Neuronal stem cell (in vitro differentiated cells): ENCODE measurements at regions not wholly inside any gene's neighbourhood (a gene's known extent, or its start where the extent isn't known, plus 50 kb on each side); places are given as distances from the start of the nearest gene placed in this dataset.

ENCODE experiments used
- DNase-seq: peaks from one replicate; pipeline ENCODE4 v3.0.0-alpha.2; 2013; ENCODE audit warnings: low spot score
- H2AFZ ChIP-seq: one replicate; pipeline ENCODE4 v1.6.1; 2013; ENCODE audit warnings: mild to moderate bottlenecking, low read length, inconsistent platforms
- H2AK5ac ChIP-seq: 2 replicates; pipeline ENCODE4 v1.6.1; 2013; ENCODE audit warnings: low read depth, mild to moderate bottlenecking, inconsistent platforms, low read length, moderate library complexity, mixed read lengths
- H2BK120ac ChIP-seq: 2 replicates; pipeline ENCODE4 v1.6.1; 2013; ENCODE audit warnings: low read depth, mild to moderate bottlenecking, inconsistent platforms, low read length, moderate library complexity, mixed read lengths
- H2BK12ac ChIP-seq: one replicate; pipeline ENCODE4 v1.6.1; 2013; ENCODE audit warnings: low read length, inconsistent platforms
- H2BK15ac ChIP-seq: 2 replicates; pipeline ENCODE4 v1.6.1; 2013; ENCODE audit warnings: mild to moderate bottlenecking, low read length, inconsistent platforms, mixed read lengths
- H2BK5ac ChIP-seq: one replicate; pipeline ENCODE4 v1.6.1; 2013; ENCODE audit warnings: inconsistent platforms, mild to moderate bottlenecking, low read length, moderate library complexity
- H3K14ac ChIP-seq: one replicate; pipeline ENCODE4 v1.6.1; 2013; ENCODE audit warnings: low read length, inconsistent platforms
- H3K18ac ChIP-seq: 2 replicates; pipeline ENCODE4 v1.6.1; 2013; ENCODE audit warnings: low read length, inconsistent platforms
- H3K23ac ChIP-seq: 2 replicates; pipeline ENCODE4 v1.6.1; 2013; ENCODE audit warnings: low read depth, mild to moderate bottlenecking, mixed read lengths, low read length, inconsistent platforms; ENCODE audit not compliant: poor library complexity
- H3K27ac ChIP-seq: replicated peaks from 3 replicates; pipeline ENCODE4 v1.5.1; 2013; ENCODE audit warnings: low read length, inconsistent platforms
- H3K27me3 ChIP-seq, 3 experiments: 2 replicates each; pipeline ENCODE4 v1.6.1; 2013; ENCODE audit warnings: low read length in 3 of 3, mild to moderate bottlenecking in 2 of 3, inconsistent platforms in 1 of 3, low read depth in 1 of 3, mixed read lengths in 1 of 3, moderate library complexity in 1 of 3; ENCODE audit not compliant: control insufficient read depth in 3 of 3, insufficient read depth in 3 of 3
- H3K36me3 ChIP-seq, 2 donors: replicated peaks in 1 of 2; 2 replicates each; pipeline ENCODE4 v1.6.1; 2013; ENCODE audit warnings: low read length in 2 of 2; ENCODE audit not compliant: control insufficient read depth in 2 of 2, insufficient read depth in 2 of 2
- H3K4ac ChIP-seq: 2 replicates; pipeline ENCODE4 v1.6.1; 2013; ENCODE audit warnings: inconsistent platforms, mild to moderate bottlenecking, low read length, moderate library complexity
- H3K4me1 ChIP-seq, 2 donors: 1 replicate in 1 of 2; 2 replicates in 1 of 2; pipeline ENCODE4 v1.6.1; 2013; ENCODE audit warnings: low read length in 2 of 2, low read depth in 1 of 2; ENCODE audit not compliant: control insufficient read depth in 2 of 2, insufficient read depth in 1 of 2
- H3K4me2 ChIP-seq: one replicate; pipeline ENCODE4 v1.6.1; 2013; ENCODE audit warnings: mild to moderate bottlenecking, low read length, inconsistent platforms; ENCODE audit not compliant: insufficient read depth, poor library complexity, severe bottlenecking
- H3K4me3 ChIP-seq, 2 donors: 2 replicates each; pipeline ENCODE4 v1.5.1; 2013; ENCODE audit warnings: low read length in 2 of 2, mild to moderate bottlenecking in 2 of 2, inconsistent platforms in 1 of 2, moderate library complexity in 1 of 2
- H3K79me1 ChIP-seq: one replicate; pipeline ENCODE4 v1.6.1; 2013; ENCODE audit warnings: low read depth, mild to moderate bottlenecking, inconsistent platforms, low read length, moderate library complexity
- H3K9ac ChIP-seq: one replicate; pipeline ENCODE4 v1.6.1; 2013; ENCODE audit warnings: mild to moderate bottlenecking, low read depth, low read length, inconsistent platforms; ENCODE audit not compliant: poor library complexity
- H3K9me3 ChIP-seq, 2 donors: replicated peaks in 1 of 2; 2 replicates each; pipeline versions ENCODE3 to v1.6.1; 2013; ENCODE audit warnings: low read length in 2 of 2, mild to moderate bottlenecking in 2 of 2, inconsistent platforms in 1 of 2, low read depth in 1 of 2, mixed read lengths in 1 of 2, moderate library complexity in 1 of 2; ENCODE audit not compliant: control insufficient read depth in 2 of 2, insufficient read depth in 1 of 2
- H4K8ac ChIP-seq: one replicate; pipeline ENCODE4 v1.6.1; 2013; ENCODE audit warnings: low read depth, mild to moderate bottlenecking, inconsistent platforms, low read length, moderate library complexity
- H4K91ac ChIP-seq: one replicate; pipeline ENCODE4 v1.6.1; 2013; ENCODE audit warnings: low read length, low read depth, mild to moderate bottlenecking, inconsistent platforms; ENCODE audit not compliant: poor library complexity
- WGBS, 2 donors: extraction: QIAGEN DNeasy Blood & Tissue Kit; methylation state at CpG; one replicate each; pipeline ENCODE4 v1.1.7; 2013; ENCODE audit warnings: missing lambda C conversion rate in 2 of 2, mixed read lengths in 1 of 2; ENCODE audit not compliant: insufficient read length in 2 of 2, insufficient replicate concordance in 1 of 2; ENCODE audit errors: extremely low coverage in 2 of 2; 5-methylcytosine and 5-hydroxymethylcytosine counted together

DNA sequence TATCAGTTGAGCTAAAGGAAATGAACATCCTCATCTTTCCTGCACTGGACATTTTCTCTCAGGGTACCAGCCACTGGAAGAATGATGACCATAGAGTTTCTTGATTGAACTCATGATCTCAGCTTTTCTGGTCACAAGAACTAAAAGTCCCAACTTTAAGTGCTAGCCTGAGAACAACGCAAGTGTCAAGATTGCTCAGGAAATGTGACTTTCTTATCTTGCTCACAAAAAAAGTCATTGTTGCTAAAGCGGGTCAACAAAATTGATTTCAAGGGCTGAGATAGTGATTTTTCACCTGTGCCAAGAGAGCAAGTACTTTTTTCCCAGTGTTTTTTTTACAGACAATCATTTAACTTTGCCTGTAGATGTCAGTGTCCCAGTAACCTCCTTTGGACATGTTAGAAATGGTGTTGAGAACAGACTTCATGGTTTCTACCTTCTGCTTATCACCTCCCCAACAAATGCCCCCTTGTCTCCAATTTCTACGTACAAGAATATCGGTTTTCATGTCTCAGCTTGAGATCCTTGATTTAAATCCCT lies 125.9 kb downstream of the SEMA6D start:
- H3K4me1 ChIP-seq = peaks cover 0 to 3% of the 10 kb centered on the region in 2 donors
- H3K9ac ChIP-seq = no peak overlapping the region
- no peaks in the 10 kb centered on the region for H3K9me3 ChIP-seq
- DNase-seq = no peak
- H2BK12ac ChIP-seq = no peak overlapping the region
- H3K23ac ChIP-seq = no peak overlapping the region
- H3K18ac ChIP-seq = no peak overlapping the region
- H3K27ac ChIP-seq = no peak overlapping the region
- H3K4ac ChIP-seq = no peak overlapping the region
- H3K4me2 ChIP-seq = no peak overlapping the region
- no peak overlapping the region for H2BK120ac ChIP-seq
- WGBS, 2 donors = no CpG with 5 or more reads among the region's 4 CpGs
- no peak overlapping the region for H4K8ac ChIP-seq
- H3K27me3 ChIP-seq = no peaks in the 10 kb centered on the region
- H3K4me3 ChIP-seq = no peak overlapping the region
- H3K14ac ChIP-seq = no peak overlapping the region
- H3K36me3 ChIP-seq = no peaks in the 10 kb centered on the region
- H3K79me1 ChIP-seq = no peaks in the 10 kb centered on the region
- no peak overlapping the region for H4K91ac ChIP-seq
- H2AFZ ChIP-seq = no peak overlapping the region
- no peak overlapping the region for H2AK5ac ChIP-seq
- no peak overlapping the region for H2BK5ac ChIP-seq
- H2BK15ac ChIP-seq = no peak overlapping the region

DNA sequence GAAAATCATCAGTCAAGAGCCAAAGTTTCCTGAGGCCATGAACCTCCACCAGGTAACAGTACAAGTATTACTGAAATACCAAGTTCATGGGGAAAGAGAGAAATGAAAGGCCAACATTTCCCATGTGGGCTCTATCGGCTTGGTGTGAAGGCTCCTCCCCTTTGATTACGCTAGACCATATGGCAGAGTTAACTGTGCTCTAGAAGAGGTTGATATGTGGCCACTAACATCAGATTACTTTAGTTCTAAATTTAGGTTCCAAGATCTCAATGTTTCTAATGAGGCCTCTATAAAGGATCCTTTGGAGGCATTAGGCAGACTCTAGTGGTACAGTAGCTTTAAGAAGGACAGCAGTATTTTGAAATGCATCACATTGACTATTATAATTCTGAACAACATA lies 127.1 kb downstream of the SEMA6D start:
- peaks cover 0 to 3% of the 10 kb centered on the region in 2 donors for H3K4me1 ChIP-seq
- no peak overlapping the region for H2AFZ ChIP-seq
- no peak overlapping the region for H3K18ac ChIP-seq
- no peak overlapping the region for H3K27ac ChIP-seq
- H2BK5ac ChIP-seq = no peak overlapping the region
- H4K91ac ChIP-seq = no peak overlapping the region
- H3K4me3 ChIP-seq = no peak overlapping the region
- H3K36me3 ChIP-seq = no peaks in the 10 kb centered on the region
- no peak for DNase-seq
- H2BK120ac ChIP-seq = no peak overlapping the region
- H3K27me3 ChIP-seq = no peaks in the 10 kb centered on the region
- no peak overlapping the region for H3K23ac ChIP-seq
- H3K4ac ChIP-seq = no peak overlapping the region
- no peak overlapping the region for H3K14ac ChIP-seq
- H3K79me1 ChIP-seq = no peaks in the 10 kb centered on the region
- H3K9ac ChIP-seq = no peak overlapping the region
- no peak overlapping the region for H3K4me2 ChIP-seq
- H2BK12ac ChIP-seq = no peak overlapping the region
- no peak overlapping the region for H2BK15ac ChIP-seq
- no peaks in the 10 kb centered on the region for H3K9me3 ChIP-seq
- no CpG with 5 or more reads among the region's 2 CpGs for WGBS, 2 donors
- H2AK5ac ChIP-seq = no peak overlapping the region
- H4K8ac ChIP-seq = no peak overlapping the region

- Histone ChIP-seq H3K4me2 (no peak overlapping the region), H2BK5ac (no peak overlapping the region), H2BK15ac (no peak overlapping the region), H3K79me1 (no peaks in the 10 kb centered on the region), H3K36me3 (no peaks in the 10 kb centered on the region), H3K4ac (no peak overlapping the region), H3K9me3 (no peaks in the 10 kb centered on the region), H3K4me1 (peaks cover 0 to 3% of the 10 kb centered on the region in 2 donors), H3K14ac (no peak overlapping the region), H4K8ac (no peak overlapping the region), H3K27me3 (no peaks in the 10 kb centered on the region), H3K4me3 (no peak overlapping the region), H3K9ac (no peak overlapping the region), H2BK120ac (no peak overlapping the region), H3K18ac (no peak overlapping the region), H3K27ac (no peak overlapping the region), H2AFZ (no peak overlapping the region), H2BK12ac (no peak overlapping the region), H3K23ac (no peak overlapping the region), H4K91ac (no peak overlapping the region), H2AK5ac (no peak overlapping the region)
- no peak for DNase-seq
- no CpG with 5 or more reads among the region's 2 CpGs for WGBS, 2 donors
Measured at GRCh38 chr15:47846128-47846868, 129.0 kb downstream of the SEMA6D start.

GRCh38 chr15:47846876-47847275 lies 129.6 kb downstream of the SEMA6D start:
- H3K9ac ChIP-seq = no peak overlapping the region
- H2BK15ac ChIP-seq = no peak overlapping the region
- H3K9me3 ChIP-seq = no peaks in the 10 kb centered on the region
- H4K8ac ChIP-seq = no peak overlapping the region
- H3K14ac ChIP-seq = no peak overlapping the region
- H3K36me3 ChIP-seq = no peaks in the 10 kb centered on the region
- no peaks in the 10 kb centered on the region for H3K79me1 ChIP-seq
- no peak overlapping the region for H3K4ac ChIP-seq
- no peak for DNase-seq
- no peak overlapping the region for H2AFZ ChIP-seq
- H2BK120ac ChIP-seq = no peak overlapping the region
- H3K18ac ChIP-seq = peak overlapping the region; percentile 1
- H3K4me1 ChIP-seq = peaks cover 0 to 3% of the 10 kb centered on the region in 2 donors
- no peaks in the 10 kb centered on the region for H3K27me3 ChIP-seq
- H3K23ac ChIP-seq = no peak overlapping the region
- no peak overlapping the region for H3K4me3 ChIP-seq
- no peak overlapping the region for H4K91ac ChIP-seq
- no peak overlapping the region for H2AK5ac ChIP-seq
- no peak overlapping the region for H2BK12ac ChIP-seq
- H3K27ac ChIP-seq = no peak overlapping the region
- H3K4me2 ChIP-seq = no peak overlapping the region
- H2BK5ac ChIP-seq = no peak overlapping the region
- WGBS, 2 donors = no CpG with 5 or more reads among the region's 3 CpGs
